ENCODE measurements at regions not wholly inside any gene's neighbourhood (a gene's known extent, or its start where the extent isn't known, plus 50 kb on each side); places are given as distances from the start of the nearest gene placed in this dataset.

- no peak overlapping the region for H3K9ac ChIP-seq (ENCODE audit: low read length)
- no peak overlapping the region for H3K18ac ChIP-seq (ENCODE audit: low read length)
- no peak overlapping the region for H4K12ac ChIP-seq (ENCODE audit: low read depth, low read length)
- no peaks in the 10 kb centered on the region for H3K27me3 ChIP-seq (ENCODE audit: insufficient read depth, low read length)
- H3K4me1 ChIP-seq (ENCODE audit: control insufficient read depth in 1 of 2, insufficient read depth in 2 of 2, low read length in 2 of 2), result peaks cover 0 to 2% of the 10 kb centered on the region in 2 experiments
- H4K8ac ChIP-seq (ENCODE audit: low read depth, low read length), result no peak overlapping the region
- H2BK120ac ChIP-seq (ENCODE audit: insufficient read depth, low read length, poor library complexity), result no peak overlapping the region
- H2AFZ ChIP-seq (ENCODE audit: insufficient read depth, low read length, poor library complexity), result no peak overlapping the region
- no peak overlapping the region for H3K27ac ChIP-seq (ENCODE audit: low read depth, low read length)
- H2BK5ac ChIP-seq (ENCODE audit: low read depth, low read length, poor library complexity), result no peak overlapping the region
- no peak overlapping the region for H3K4me3 ChIP-seq (ENCODE audit: low read depth, low read length)
- H3K4me2 ChIP-seq (ENCODE audit: low read length), result no peak overlapping the region
- H3K79me1 ChIP-seq (ENCODE audit: low read length), result no peaks in the 10 kb centered on the region
- no peak overlapping the region for H3K14ac ChIP-seq (ENCODE audit: low read length)
- H2BK12ac ChIP-seq (ENCODE audit: low read length), result no peak overlapping the region
- no peak overlapping the region for H3K23ac ChIP-seq (ENCODE audit: low read length)
- WGBS (ENCODE audit: extremely low coverage, insufficient coverage, insufficient read length), result no CpG with 5 or more reads among the region's 5 CpGs
- no peak for DNase-seq
- no peaks in the 10 kb centered on the region for H3K79me2 ChIP-seq (ENCODE audit: control insufficient read depth, insufficient read depth, low read length, poor library complexity)
- no peak overlapping the region for H3K4ac ChIP-seq (ENCODE audit: low read depth, low read length)
- no peaks in the 10 kb centered on the region for H3K36me3 ChIP-seq (ENCODE audit: control insufficient read depth in 1 of 2, insufficient read depth in 2 of 2, low read length in 2 of 2)
- H4K91ac ChIP-seq (ENCODE audit: low read depth, low read length), result no peak overlapping the region
- H3K9me3 ChIP-seq (ENCODE audit: insufficient read depth, low read depth, low read length), result no peaks in the 10 kb centered on the region
- H2AK5ac ChIP-seq (ENCODE audit: low read length), result no peak overlapping the region
Measured at GRCh38 chr13:29939158-29939557, 88.7 kb upstream of the UBL3 start.

GRCh38 chr13:29937841-29938240 lies 87.4 kb upstream of the UBL3 start:
- Histone ChIP-seq H3K23ac (ENCODE audit: low read length) (no peak overlapping the region), H3K18ac (ENCODE audit: low read length) (no peak overlapping the region), H2BK5ac (ENCODE audit: low read depth, low read length, poor library complexity) (no peak overlapping the region), H3K36me3 (ENCODE audit: control insufficient read depth in 1 of 2, insufficient read depth in 2 of 2, low read length in 2 of 2) (no peaks in the 10 kb centered on the region), H3K27me3 (ENCODE audit: insufficient read depth, low read length) (no peaks in the 10 kb centered on the region), H3K9ac (ENCODE audit: low read length) (no peak overlapping the region), H2AFZ (ENCODE audit: insufficient read depth, low read length, poor library complexity) (no peak overlapping the region), H3K14ac (ENCODE audit: low read length) (no peak overlapping the region), H3K79me1 (ENCODE audit: low read length) (no peaks in the 10 kb centered on the region), H4K91ac (ENCODE audit: low read depth, low read length) (no peak overlapping the region), H4K12ac (ENCODE audit: low read depth, low read length) (no peak overlapping the region), H2BK12ac (ENCODE audit: low read length) (no peak overlapping the region), H3K9me3 (ENCODE audit: insufficient read depth, low read depth, low read length) (no peaks in the 10 kb centered on the region), H3K4ac (ENCODE audit: low read depth, low read length) (no peak overlapping the region), H4K8ac (ENCODE audit: low read depth, low read length) (no peak overlapping the region), H3K4me1 (ENCODE audit: control insufficient read depth in 1 of 2, insufficient read depth in 2 of 2, low read length in 2 of 2) (no peaks in the 10 kb centered on the region), H2BK120ac (ENCODE audit: insufficient read depth, low read length, poor library complexity) (no peak overlapping the region), H3K4me3 (ENCODE audit: low read depth, low read length) (no peak overlapping the region), H2AK5ac (ENCODE audit: low read length) (no peak overlapping the region), H3K27ac (ENCODE audit: low read depth, low read length) (no peak overlapping the region), H3K79me2 (ENCODE audit: control insufficient read depth, insufficient read depth, low read length, poor library complexity) (no peaks in the 10 kb centered on the region), H3K4me2 (ENCODE audit: low read length) (no peak overlapping the region)
- no peak for DNase-seq
- no CpG with 5 or more reads among the region's 4 CpGs for WGBS (ENCODE audit: extremely low coverage, insufficient coverage, insufficient read length)

- no peak overlapping the region for H2BK120ac ChIP-seq (ENCODE audit: insufficient read depth, low read length, poor library complexity)
- H4K8ac ChIP-seq (ENCODE audit: low read depth, low read length), result no peak overlapping the region
- H3K4me1 ChIP-seq (ENCODE audit: control insufficient read depth in 1 of 2, insufficient read depth in 2 of 2, low read length in 2 of 2), result no peaks in the 10 kb centered on the region
- no peak overlapping the region for H3K27ac ChIP-seq (ENCODE audit: low read depth, low read length)
- H3K18ac ChIP-seq (ENCODE audit: low read length), result no peak overlapping the region
- H3K36me3 ChIP-seq (ENCODE audit: control insufficient read depth in 1 of 2, insufficient read depth in 2 of 2, low read length in 2 of 2), result no peaks in the 10 kb centered on the region
- H3K14ac ChIP-seq (ENCODE audit: low read length), result no peak overlapping the region
- WGBS (ENCODE audit: extremely low coverage, insufficient coverage, insufficient read length), result no CpG with 5 or more reads among the region's 12 CpGs
- H3K79me2 ChIP-seq (ENCODE audit: control insufficient read depth, insufficient read depth, low read length, poor library complexity), result no peaks in the 10 kb centered on the region
- no peak overlapping the region for H3K4me2 ChIP-seq (ENCODE audit: low read length)
- H3K27me3 ChIP-seq (ENCODE audit: insufficient read depth, low read length), result no peaks in the 10 kb centered on the region
- no peaks in the 10 kb centered on the region for H3K79me1 ChIP-seq (ENCODE audit: low read length)
- H3K4ac ChIP-seq (ENCODE audit: low read depth, low read length), result no peak overlapping the region
- H2BK5ac ChIP-seq (ENCODE audit: low read depth, low read length, poor library complexity), result no peak overlapping the region
- no peak overlapping the region for H2AFZ ChIP-seq (ENCODE audit: insufficient read depth, low read length, poor library complexity)
- no peak overlapping the region for H4K91ac ChIP-seq (ENCODE audit: low read depth, low read length)
- H3K9me3 ChIP-seq (ENCODE audit: insufficient read depth, low read depth, low read length), result no peaks in the 10 kb centered on the region
- H2BK12ac ChIP-seq (ENCODE audit: low read length), result no peak overlapping the region
- DNase-seq, result no peak
- no peak overlapping the region for H3K4me3 ChIP-seq (ENCODE audit: low read depth, low read length)
- no peak overlapping the region for H4K12ac ChIP-seq (ENCODE audit: low read depth, low read length)
- H3K23ac ChIP-seq (ENCODE audit: low read length), result no peak overlapping the region
- H2AK5ac ChIP-seq (ENCODE audit: low read length), result no peak overlapping the region
- no peak overlapping the region for H3K9ac ChIP-seq (ENCODE audit: low read length)
Measured at GRCh38 chr13:29937379-29937778, 87.0 kb upstream of the UBL3 start.

GRCh38 chr13:29936956-29937355 lies 86.5 kb upstream of the UBL3 start:
- H3K4me1 ChIP-seq (ENCODE audit: control insufficient read depth in 1 of 2, insufficient read depth in 2 of 2, low read length in 2 of 2), result no peaks in the 10 kb centered on the region
- no peaks in the 10 kb centered on the region for H3K79me2 ChIP-seq (ENCODE audit: control insufficient read depth, insufficient read depth, low read length, poor library complexity)
- no peak overlapping the region for H4K91ac ChIP-seq (ENCODE audit: low read depth, low read length)
- no peak overlapping the region for H3K27ac ChIP-seq (ENCODE audit: low read depth, low read length)
- H4K12ac ChIP-seq (ENCODE audit: low read depth, low read length), result no peak overlapping the region
- H2AFZ ChIP-seq (ENCODE audit: insufficient read depth, low read length, poor library complexity), result no peak overlapping the region
- H3K27me3 ChIP-seq (ENCODE audit: insufficient read depth, low read length), result no peaks in the 10 kb centered on the region
- H3K4me2 ChIP-seq (ENCODE audit: low read length), result no peak overlapping the region
- no peaks in the 10 kb centered on the region for H3K9me3 ChIP-seq (ENCODE audit: insufficient read depth, low read depth, low read length)
- no peak overlapping the region for H3K9ac ChIP-seq (ENCODE audit: low read length)
- WGBS (ENCODE audit: extremely low coverage, insufficient coverage, insufficient read length), result no CpG with 5 or more reads among the region's 1 CpG
- H3K18ac ChIP-seq (ENCODE audit: low read length), result no peak overlapping the region
- H3K79me1 ChIP-seq (ENCODE audit: low read length), result no peaks in the 10 kb centered on the region
- H3K4ac ChIP-seq (ENCODE audit: low read depth, low read length), result no peak overlapping the region
- no peak overlapping the region for H3K4me3 ChIP-seq (ENCODE audit: low read depth, low read length)
- no peaks in the 10 kb centered on the region for H3K36me3 ChIP-seq (ENCODE audit: control insufficient read depth in 1 of 2, insufficient read depth in 2 of 2, low read length in 2 of 2)
- no peak for DNase-seq
- H4K8ac ChIP-seq (ENCODE audit: low read depth, low read length), result no peak overlapping the region
- H3K23ac ChIP-seq (ENCODE audit: low read length), result no peak overlapping the region
- no peak overlapping the region for H2BK12ac ChIP-seq (ENCODE audit: low read length)
- no peak overlapping the region for H2AK5ac ChIP-seq (ENCODE audit: low read length)
- no peak overlapping the region for H2BK120ac ChIP-seq (ENCODE audit: insufficient read depth, low read length, poor library complexity)
- no peak overlapping the region for H3K14ac ChIP-seq (ENCODE audit: low read length)
- no peak overlapping the region for H2BK5ac ChIP-seq (ENCODE audit: low read depth, low read length, poor library complexity)
